ENCODE measurements at regions not wholly inside any gene's neighbourhood (a gene's known extent, or its start where the extent isn't known, plus 50 kb on each side); places are given as distances from the start of the nearest gene placed in this dataset.
"Not testable (repeated sequence)": the region's sequence is repeated elsewhere in the genome, so short reads cannot be mapped to it uniquely, and the experiment has no call there.

GRCh38 chrX:138229718-138230117 lies 481.8 kb downstream of the FGF13 start:
- Histone ChIP-seq H3K36me3 (ENCODE audit: low read depth, missing control alignments) (no peaks in the 10 kb centered on the region), H3K4me3 (no peak overlapping the region), H3K4me1 (no peaks in the 10 kb centered on the region), H3K27ac (no peak overlapping the region), H3K27me3 (no peaks in the 10 kb centered on the region), H3K9me3 (no peaks in the 10 kb centered on the region)
- WGBS, 2 donors, result 47 to 54% methylated on average over 2 of the region's 2 CpGs
- TF ChIP-seq POLR2A (IDR thresholded peaks at IDR 0.05) (no peak), CTCF (IDR thresholded peaks at IDR 0.05) (no peak)
- no peak for DNase-seq
- intact Hi-C loops (cut with DNase I; ENCODE audit: low total_unique reads), result no loop called here

GRCh38 chrX:138240266-138240665 lies 471.3 kb downstream of the FGF13 start:
- Histone ChIP-seq H3K4me1 (no peaks in the 10 kb centered on the region), H3K9me3 (no peaks in the 10 kb centered on the region), H3K36me3 (ENCODE audit: low read depth, missing control alignments) (no peaks in the 10 kb centered on the region), H3K27me3 (no peaks in the 10 kb centered on the region), H3K4me3 (no peak overlapping the region), H3K27ac (no peak overlapping the region)
- DNase-seq, result no peak
- WGBS, 2 donors, result 52 to 57% methylated on average over 2 of the region's 2 CpGs
- TF ChIP-seq CTCF (IDR thresholded peaks at IDR 0.05), result no peak
- no peak for TF ChIP-seq POLR2A (IDR thresholded peaks at IDR 0.05)
- intact Hi-C loops (cut with DNase I; ENCODE audit: low total_unique reads), result no loop called here

GRCh38 chrX:138254001-138254400 lies 457.5 kb downstream of the FGF13 start:
- H3K4me1 ChIP-seq, result no peaks in the 10 kb centered on the region
- WGBS, 2 donors, result 77 to 88% methylated on average over 3 of the region's 3 CpGs
- no peaks in the 10 kb centered on the region for H3K9me3 ChIP-seq
- H3K36me3 ChIP-seq (ENCODE audit: low read depth, missing control alignments), result no peaks in the 10 kb centered on the region
- H3K4me3 ChIP-seq, result no peak overlapping the region
- no peak overlapping the region for H3K27ac ChIP-seq
- intact Hi-C loops (cut with DNase I; ENCODE audit: low total_unique reads), result no loop called here
- DNase-seq, result no peak
- TF ChIP-seq POLR2A (IDR thresholded peaks at IDR 0.05) (no peak), CTCF (IDR thresholded peaks at IDR 0.05) (no peak)
- H3K27me3 ChIP-seq, result no peaks in the 10 kb centered on the region

DNA sequence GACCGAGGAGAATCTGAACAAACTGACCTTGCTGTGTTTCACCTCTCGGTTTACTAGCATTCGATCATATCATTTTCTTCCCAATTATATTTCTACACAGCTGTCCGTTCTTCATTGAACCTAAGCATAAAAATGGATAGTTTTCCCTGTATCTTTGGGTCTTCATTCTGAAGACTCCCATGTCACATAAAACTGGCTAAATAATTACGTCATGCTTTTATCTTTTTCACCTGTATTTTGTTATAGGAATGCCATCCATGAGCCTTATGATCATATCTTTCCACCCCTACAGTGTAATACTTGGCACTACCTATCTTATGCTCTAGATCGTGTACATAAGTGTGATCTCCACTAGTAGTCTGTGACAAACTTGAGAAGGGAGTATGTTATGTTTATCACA lies 456.1 kb downstream of the FGF13 start:
- intact Hi-C loops (cut with DNase I; ENCODE audit: low total_unique reads), result no loop called here
- H3K27ac ChIP-seq, result no peak overlapping the region
- H3K9me3 ChIP-seq, result no peaks in the 10 kb centered on the region
- no peak for DNase-seq
- H3K4me1 ChIP-seq, result no peaks in the 10 kb centered on the region
- H3K4me3 ChIP-seq, result no peak overlapping the region
- H3K36me3 ChIP-seq (ENCODE audit: low read depth, missing control alignments), result no peaks in the 10 kb centered on the region
- H3K27me3 ChIP-seq, result no peaks in the 10 kb centered on the region
- 56 to 61% methylated on average over 6 of the region's 6 CpGs for WGBS, 2 donors
- TF ChIP-seq POLR2A (IDR thresholded peaks at IDR 0.05) (no peak), CTCF (IDR thresholded peaks at IDR 0.05) (no peak)

GRCh38 chrX:138264095-138264494 lies 447.4 kb downstream of the FGF13 start:
- H3K4me3 ChIP-seq; H3K36me3 ChIP-seq (ENCODE audit: low read depth, missing control alignments); H3K9me3 ChIP-seq; DNase-seq; H3K4me1 ChIP-seq; H3K27me3 ChIP-seq; H3K27ac ChIP-seq; intact Hi-C loops (cut with DNase I; ENCODE audit: low total_unique reads): not testable (repeated sequence)
- WGBS, 2 donors, result 58 to 62% methylated on average over 3 to 5 of the region's 5 CpGs
